HG03175 (cell line): ENCODE measurements at regions not wholly inside any gene's neighbourhood (a gene's known extent, or its start where the extent isn't known, plus 50 kb on each side); places are given as distances from the start of the nearest gene placed in this dataset.

Experiments
- ATAC-seq: cut with Tn5 transposase; IDR thresholded peaks from one replicate; pipeline ENCODE4 v1.9.1; 2021; ENCODE audit warnings: mild to moderate bottlenecking, moderate library complexity; ENCODE audit not compliant: unreplicated experiment

DNA sequence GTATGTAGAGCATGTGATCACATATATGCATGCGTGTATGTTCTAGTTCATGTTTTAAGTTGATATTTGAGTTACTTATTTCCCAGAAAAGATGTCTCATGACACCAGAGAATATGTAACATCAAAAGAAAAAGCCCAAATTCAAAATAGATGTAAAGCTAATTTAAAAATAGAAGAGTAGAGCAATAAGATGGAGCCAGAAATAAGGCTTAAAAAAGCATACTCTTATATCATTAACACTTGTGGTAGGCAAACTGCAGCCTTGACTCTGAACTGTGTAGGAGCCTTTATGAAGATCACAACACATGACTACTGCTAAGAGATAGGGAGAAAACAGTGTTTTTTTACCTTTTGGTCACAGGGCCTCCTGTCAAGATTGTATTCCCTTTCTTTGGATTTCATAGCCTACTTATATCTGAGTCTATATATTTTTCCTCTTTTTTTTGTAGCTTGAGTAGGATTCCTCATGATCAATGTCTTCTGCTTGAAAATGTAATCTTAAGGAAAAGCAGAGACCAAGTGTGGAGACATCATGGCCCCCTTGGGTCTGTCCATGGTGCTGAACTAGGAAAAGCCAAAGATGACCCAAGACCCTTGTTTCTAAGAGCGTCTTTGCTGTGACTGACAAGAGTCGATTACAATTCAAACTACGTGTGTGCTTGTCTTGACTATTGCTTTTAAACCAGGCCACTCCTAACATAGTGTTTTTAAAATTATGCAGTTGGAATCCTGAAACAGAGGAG is 390.4 kb downstream of the SHISA9 start:
- no peak for ATAC-seq

DNA sequence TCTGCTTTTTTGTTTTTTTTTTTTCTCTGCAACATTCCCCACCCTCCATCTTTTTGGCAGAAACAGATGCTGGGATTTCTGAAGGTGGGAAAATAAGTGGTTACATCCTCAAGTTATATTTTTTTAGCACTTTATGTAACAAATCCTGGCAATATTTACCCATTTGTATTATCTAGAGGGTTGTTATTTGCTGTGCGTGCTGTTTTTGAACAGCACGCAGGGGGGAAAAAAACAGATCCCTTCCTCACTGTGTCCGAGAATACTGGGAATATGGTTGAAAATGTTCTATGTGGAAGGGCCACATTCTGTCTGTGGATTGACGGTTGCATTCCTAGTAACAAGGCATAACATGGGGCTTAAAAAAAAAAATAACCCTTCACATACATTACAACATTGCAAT is 394.8 kb downstream of the SHISA9 start:
- ATAC-seq, result no peak

DNA sequence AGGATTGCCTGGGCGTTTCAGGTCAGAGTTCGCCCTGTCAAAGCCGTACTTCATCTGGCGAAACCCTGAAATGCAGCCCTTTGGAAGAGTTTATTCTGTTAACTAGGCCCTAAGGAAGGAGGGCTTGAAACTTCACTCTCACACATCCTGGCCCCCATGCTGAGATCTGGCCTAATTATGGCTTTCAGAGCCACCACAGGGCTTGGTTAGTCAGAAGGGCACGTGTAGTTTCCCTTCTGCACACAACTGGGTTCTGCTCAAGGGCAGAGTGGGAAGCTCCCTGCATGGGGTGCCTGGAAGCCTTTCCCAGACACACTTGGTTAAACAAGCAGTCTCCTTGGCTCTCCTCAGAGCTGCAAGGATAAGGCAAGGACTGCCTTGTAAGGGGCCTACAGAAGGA is 397.3 kb downstream of the SHISA9 start:
- ATAC-seq, result no peak

DNA sequence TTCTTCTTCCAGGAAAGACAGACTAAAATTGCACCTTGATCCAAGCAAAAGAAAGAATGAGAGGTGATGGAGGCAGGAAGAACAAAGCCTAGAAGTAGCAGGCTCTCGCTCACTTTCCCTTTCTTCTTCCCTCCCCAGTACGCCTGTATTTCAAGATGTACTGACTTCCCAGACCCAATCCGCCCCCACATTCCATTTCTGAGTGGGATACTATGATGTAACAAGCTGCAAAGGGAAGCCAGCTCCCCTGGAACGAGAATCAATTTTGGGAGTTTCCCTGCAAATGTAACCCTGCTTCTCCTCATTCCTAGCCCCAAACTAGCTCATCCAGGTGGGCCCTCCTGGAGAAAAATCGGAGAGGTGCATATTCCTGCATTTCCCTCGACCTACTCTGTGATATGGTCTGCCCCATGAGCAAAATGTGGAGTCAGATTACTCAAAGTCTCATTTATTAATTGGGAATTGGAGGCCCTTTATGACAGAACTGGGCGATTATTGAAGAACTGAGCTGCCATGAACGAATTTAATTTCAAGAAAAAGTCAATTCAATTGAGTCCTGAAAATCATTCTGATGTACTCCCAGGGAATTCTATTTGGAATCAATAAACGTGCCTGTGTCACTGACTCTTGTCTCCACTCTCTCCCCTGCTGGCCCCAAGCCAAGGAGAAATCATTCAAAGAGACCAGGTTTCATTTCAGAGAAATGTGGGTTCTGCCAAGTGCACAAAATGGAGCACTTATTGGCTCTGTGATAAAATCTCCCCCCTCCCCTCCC is 398.9 kb downstream of the SHISA9 start:
- no peak for ATAC-seq

DNA sequence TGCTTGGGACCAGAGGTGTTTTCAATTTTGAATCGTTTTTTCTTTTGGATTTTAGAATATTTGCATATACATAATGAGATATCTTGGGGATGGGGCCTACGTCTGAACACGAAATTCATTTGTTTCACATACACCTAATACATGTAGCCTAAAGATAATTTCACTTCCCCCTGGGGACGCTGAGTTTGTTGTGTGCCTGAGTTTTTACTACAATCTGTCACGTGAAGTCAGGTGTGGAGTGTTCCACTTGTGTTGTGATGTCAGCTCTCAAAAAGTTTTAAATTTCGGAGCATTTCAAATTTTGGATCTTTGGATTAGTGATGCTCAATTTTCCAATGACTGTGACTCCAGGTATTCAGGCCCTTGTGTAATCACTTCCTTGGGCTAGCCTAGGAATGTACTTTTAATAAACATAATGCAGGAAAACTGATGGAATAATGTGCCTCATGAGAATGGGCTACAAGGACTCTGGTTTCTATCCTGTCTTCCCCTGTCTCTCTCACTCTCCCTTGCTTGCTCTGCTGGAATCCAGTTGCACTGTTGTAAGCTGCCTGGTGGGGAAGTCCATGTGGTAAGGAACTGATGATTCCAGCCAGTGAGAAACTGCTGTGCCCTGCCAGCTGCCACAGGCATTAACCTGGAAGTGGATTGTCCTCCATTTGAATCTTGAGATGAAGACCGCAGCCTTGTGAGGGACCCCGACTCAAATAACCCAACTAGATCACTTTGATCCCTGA is 403.8 kb downstream of the SHISA9 start:
- no peak for ATAC-seq

DNA sequence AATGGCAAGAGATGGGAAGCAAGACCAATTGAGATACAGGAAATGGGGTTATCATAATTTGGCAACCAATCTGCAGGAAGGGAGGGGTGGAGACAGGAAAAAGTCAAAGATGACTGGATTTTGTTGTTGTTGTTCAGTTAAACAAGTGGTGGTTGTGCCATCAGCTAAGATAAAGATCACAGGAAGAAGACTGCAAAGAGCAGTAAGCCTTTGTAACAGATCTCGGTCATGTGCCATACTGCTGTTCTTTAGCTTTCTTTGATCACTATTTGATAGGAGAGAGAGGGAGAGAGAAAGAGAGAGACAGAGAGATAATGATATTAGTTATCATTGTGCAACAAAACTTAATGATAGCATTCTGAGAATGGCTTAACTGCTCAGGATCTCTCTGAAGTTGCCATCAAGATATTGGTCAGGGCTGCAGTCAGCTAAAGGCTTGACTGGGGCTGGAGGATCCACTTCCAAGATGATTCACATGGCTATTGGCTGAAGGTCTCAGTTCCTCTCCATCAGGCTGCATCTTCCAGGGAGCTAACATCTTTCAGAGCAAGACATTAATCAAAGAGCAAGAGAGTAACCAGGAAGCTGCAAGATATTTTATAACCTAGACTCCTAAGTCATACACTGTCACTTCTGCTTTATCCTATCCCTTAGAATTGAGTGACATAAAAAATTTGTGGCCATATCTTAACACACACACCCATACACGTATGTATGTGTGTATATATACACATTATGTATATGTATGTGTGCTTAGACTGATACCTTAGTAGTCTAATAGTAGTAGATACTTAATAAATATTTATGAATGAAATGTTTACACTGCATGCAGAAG is 405.0 kb downstream of the SHISA9 start:
- no peak for ATAC-seq

DNA sequence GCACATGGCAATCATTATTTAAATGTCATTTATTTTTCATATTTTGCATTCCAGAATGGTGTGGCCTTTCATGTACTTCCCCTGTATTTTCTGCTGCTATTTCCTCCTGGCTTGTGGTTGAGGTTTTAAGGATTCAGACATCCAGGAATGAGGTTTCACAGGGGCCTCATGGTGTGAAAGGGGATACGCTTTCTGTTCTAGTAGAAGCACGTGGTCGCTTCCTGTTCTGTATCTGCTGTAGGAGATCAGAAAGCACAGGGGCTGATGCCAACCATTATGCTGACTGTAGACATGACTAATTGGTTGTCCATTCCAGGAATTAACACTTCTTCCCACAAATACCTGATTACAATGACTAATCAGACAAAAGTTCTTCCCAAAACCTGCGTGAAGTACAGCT is 405.9 kb downstream of the SHISA9 start:
- ATAC-seq, result no peak

DNA sequence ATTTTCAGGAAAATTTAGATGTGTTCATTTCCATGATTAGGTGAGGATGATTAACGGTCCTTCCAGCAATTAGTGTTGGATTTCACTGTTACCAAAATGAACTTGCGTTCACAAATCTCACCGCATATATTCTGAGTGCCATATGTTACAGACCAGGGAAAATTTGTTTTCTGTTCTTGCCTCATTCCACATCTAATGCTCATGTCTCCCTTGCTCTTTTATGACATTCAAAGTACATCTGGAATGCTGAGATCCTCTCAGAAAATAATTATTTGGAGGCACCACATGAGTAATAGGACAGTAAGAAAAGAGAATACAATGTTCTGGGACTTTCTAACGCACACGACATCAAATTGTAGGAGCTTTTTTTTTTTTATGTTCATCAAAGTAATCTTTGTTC is 406.5 kb downstream of the SHISA9 start:
- no peak for ATAC-seq

DNA sequence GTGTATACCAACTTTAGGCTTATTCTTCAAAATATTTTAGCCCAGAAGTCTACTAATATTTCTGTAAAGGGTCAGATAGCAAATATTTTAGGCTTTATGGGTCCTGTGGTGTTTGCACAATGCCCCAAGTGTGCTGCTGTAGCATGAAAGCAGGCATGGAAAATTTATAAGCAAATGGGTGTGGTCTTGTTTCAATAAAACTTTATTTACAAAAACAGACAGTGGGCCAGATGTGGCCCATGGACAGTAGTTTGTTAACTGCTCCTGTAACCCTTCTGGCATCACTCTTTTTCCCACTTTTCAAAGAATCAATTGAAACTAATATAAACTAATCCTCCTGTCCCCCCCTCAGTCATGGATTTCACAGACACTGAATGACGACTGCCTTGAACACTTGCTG is 410.7 kb downstream of the SHISA9 start:
- ATAC-seq, result no peak

DNA sequence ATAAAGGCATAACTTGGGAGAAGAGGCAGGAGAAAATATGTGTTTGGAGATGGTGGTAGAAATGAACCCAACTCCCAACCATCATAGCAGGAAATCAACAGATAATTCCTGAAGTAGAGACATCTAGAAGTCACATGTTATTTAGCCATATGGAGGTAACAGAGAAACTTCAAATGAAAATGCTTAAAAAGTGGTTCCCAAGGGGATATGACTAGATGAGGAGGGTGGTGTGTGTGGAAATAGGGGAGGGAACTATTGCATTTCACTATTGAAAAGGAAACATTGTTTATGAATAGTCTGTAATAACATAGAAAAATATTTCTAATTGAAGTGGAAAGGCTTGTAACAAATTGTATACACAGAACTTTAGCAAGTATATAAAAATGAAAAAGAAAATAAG is 412.0 kb downstream of the SHISA9 start:
- ATAC-seq, result no peak

DNA sequence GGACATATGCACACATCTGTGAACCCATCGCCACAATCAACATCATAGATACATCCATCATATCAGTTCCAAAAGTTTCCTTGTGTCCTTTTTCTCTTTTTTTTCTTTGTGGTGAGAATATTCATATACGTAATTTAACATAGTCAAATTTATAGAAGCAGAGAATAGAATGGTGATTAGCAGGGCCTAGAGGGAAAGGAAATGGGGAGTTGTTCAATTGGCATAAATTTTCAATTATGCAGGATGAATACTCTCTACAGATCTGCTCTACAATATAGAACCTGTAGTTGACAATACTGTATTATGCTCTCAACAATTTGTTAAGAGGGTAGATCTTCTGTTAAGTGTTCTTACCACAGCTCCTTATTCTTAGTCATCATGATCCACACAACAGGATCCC is 413.2 kb downstream of the SHISA9 start:
- ATAC-seq, result no peak

DNA sequence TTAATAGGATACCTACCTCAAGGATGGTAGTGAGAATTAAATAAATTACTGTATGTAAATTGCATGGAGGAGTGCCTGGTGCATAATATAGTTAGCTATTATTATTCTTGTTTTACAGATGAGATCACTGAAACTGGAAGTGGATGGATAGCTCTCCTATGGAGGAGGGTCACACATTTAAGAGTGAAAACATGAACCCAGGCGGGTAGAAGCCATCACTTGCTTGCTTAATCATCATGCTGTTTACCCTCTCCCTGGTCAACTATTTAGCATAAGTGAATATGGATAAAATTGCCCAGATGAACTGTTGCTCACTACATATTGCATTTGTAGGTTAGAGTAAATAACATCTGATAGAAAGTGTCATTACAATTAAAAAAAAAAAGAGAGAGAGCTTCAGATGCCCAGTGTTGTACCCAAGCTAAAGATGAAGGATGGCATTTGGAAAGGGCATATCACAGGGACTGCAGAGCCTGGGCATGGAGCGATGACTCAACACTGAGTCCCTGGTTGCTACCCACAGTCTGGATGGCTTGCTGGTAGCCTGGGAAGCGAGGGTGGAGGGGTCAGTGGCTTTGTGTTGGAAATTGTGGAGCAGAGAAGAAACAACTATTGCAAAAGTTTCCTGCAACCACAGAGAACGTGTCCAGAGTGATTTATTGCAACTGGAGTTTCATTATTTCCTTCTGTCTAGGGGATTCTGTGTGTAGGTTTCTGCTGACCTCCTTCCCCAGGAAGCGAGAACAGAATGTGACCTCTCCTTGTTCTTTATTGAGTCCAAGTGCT is 414.4 kb downstream of the SHISA9 start:
- no peak for ATAC-seq

DNA sequence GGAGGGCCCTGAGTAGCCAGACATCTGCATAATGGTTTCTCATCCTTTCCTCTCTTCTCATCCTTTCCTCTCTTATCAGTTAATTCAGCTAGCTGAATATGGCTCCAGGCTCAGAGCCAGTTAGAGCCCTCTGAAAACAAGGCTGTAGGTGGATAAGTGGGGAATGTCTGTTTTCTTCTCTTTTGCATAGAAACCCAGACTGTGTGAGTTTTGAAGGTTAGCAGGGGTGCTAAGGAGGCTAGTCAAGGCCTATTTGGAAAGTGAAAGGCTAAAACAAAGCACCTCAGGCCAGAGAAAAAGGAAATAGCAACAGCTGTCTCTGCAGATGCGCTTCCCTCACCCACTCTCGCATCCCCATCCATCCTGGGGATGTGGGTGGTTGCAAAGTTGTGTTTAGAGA is 420.9 kb downstream of the SHISA9 start:
- no peak for ATAC-seq

DNA sequence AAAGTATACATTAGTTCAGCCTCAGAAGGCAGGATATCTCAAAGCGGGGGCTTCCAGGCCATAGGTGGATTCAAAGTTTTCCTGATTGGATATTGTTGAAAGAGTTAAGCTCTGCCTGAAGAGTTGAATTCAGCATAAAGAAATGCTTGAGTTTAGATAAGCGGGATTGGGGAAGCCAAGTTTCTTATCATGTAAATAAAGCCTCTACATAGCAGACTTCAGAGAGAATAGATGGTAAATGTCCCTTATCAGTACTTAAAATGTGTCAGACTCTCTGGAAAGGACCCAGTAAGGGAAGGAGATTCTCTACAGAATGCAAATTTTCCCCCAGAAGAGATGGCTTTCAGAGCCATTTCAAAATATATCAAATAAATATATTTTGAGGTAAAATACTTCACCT is 423.5 kb downstream of the SHISA9 start:
- no peak for ATAC-seq

DNA sequence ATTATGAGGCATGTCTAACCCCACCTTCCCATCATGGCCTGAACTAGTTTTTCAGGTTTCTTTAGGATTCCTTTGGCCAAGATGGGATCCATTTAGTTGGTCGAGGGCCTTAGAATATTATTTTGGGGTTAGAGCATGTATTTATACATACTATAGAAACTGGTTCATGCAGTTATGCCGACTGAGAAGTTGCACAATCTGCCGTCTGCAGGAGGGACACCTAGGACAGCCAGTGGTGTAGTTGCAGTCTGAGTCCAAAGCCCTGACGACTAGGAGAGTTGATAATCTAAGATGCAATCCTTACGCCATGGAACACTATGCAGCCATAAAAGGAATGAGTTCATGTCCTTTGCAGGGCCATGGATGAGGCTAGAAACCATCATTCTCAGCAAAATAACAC is 424.0 kb downstream of the SHISA9 start:
- ATAC-seq, result no peak

DNA sequence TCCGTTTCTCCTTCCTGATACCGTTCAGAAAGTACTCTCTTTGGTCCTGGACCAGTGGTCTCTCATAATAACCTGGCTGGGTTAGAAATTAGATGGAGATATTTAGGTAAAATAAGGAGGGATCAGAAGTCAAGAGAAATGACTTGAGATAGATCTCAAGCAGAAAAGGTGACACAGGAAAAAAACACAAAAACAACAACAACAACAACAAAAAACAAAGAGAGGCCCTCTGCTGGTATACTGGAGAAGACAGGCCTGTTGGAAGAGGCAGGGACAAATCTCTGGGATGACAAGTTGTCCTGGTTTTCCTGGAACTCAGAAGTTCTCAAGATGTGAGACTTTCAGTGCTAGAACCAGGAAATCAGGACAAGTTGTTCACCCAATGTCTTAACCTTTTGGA is 430.5 kb downstream of the SHISA9 start:
- no peak for ATAC-seq

DNA sequence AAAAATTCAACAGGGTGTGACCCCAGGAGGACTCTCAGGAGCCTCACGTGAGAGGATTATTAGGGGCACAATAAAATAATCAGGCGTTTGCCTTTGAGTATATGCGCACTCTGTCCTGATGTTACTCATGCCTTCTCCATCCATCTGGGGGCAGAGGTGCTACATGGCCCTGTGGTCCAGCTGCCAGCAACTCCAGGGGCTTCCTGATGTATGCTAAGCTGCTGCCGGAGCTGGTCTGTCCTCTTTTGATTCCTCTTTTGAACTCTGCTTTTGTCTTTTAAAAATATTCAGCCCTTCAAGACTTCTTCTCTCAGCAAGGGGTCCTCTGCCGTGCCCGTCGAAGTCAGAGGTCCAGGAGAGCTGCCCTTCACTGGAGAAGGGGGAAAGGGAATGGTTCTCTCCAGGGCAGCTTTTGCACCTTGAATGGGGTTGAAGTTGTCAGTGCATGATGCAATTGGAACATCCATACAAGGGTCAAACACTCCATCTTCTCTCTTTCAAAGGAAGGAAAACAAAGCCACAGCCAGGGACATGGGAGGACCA is 431.4 kb downstream of the SHISA9 start:
- no peak for ATAC-seq

DNA sequence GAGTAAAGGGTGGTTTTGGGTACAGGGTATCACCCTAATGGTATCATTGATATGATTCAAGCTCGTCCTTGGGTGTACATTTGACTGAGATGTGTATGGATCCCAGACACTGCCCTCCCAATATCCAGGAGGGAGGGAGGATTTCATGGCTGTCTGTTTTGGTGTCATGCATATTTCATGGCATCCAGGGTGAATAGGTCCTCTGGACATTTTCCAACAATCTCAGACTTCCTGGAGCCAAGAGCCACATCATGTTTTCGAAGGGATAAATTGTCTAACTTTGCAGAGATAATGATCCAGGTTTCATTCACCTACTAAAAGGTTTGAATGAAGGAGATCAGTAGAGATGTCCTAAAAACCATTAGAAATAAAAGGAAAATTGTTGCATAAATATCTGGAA is 431.9 kb downstream of the SHISA9 start:
- no peak for ATAC-seq

DNA sequence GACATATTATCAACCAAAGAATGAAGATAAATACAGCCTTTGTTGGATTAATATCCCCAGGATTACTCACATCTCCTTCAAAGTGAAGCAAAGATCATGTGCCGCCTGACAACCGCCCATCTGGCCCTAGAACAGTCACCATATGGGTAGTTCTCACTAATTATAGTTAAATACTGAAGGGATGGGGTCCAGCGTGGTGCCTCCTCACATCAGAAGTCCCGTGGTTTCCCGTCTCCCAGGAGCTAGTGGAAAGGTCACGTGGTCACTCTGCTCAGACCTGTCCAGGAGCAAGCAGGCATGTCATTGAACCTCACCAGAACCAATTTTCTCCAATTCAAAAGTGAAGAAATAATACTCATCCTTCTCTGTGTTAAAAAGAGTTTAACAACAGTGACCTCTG is 434.5 kb downstream of the SHISA9 start:
- no peak for ATAC-seq

DNA sequence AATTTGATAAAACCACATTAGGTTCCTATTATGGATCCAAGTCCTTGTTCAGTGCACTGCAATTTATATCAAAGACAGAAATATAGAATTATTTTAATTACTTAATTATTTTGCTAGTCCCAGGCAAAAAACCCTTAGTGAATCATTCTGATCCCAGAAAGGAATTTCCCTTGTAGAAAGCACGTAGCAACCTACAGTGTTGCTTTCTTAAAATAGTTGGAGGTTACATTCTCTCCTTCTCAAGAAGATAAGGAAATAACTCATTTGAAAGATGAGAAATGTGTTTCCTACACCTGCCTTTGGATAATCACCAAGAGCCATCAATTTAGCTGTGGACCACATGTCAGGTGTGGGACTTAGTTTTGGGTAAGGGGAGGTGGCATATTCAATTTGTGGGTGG is 434.9 kb downstream of the SHISA9 start:
- no peak for ATAC-seq
